NCI-H1694 (cell line): ENCODE measurements at regions not wholly inside any gene's neighbourhood (a gene's known extent, or its start where the extent isn't known, plus 50 kb on each side); places are given as distances from the start of the nearest gene placed in this dataset.

Experiments used
- DNase-seq: peaks from one replicate; lab custom pipeline; 2025; lab: John Stamatoyannopoulos, UW

- DNase-seq, result no peak
Measured at GRCh38 chr9:103789686-103790085, 304.4 kb upstream of the SMC2 start.

GRCh38 chr9:103798620-103799019, 295.5 kb upstream of the SMC2 start:
- no peak for DNase-seq

GRCh38 chr9:103799959-103800358, 294.1 kb upstream of the SMC2 start:
- no peak for DNase-seq

GRCh38 chr9:103802068-103802467, 292.0 kb upstream of the SMC2 start:
- no peak for DNase-seq

GRCh38 chr9:103803245-103803644, 290.9 kb upstream of the SMC2 start:
- no peak for DNase-seq

- DNase-seq, result no peak
Measured at GRCh38 chr9:103804077-103804735, 289.9 kb upstream of the SMC2 start.

- no peak for DNase-seq
Measured at GRCh38 chr9:103809745-103810144, 284.4 kb upstream of the SMC2 start.

- no peak for DNase-seq
Measured at GRCh38 chr9:103811462-103811861, 282.6 kb upstream of the SMC2 start.

- no peak for DNase-seq
Measured at GRCh38 chr9:103816146-103816545, 278.0 kb upstream of the SMC2 start.

- DNase-seq, result no peak
Measured at GRCh38 chr9:103819936-103820335, 274.2 kb upstream of the SMC2 start.

- no peak for DNase-seq
Measured at GRCh38 chr9:103821115-103821514, 273.0 kb upstream of the SMC2 start.

GRCh38 chr9:103837940-103838339, 256.2 kb upstream of the SMC2 start:
- DNase-seq, result no peak

- DNase-seq, result no peak
Measured at GRCh38 chr9:103839197-103839596, 254.9 kb upstream of the SMC2 start.

GRCh38 chr9:103867886-103868285, 226.2 kb upstream of the SMC2 start:
- DNase-seq, result no peak

GRCh38 chr9:103872811-103873210, 221.3 kb upstream of the SMC2 start:
- DNase-seq, result no peak

GRCh38 chr9:103881419-103881818, 212.7 kb upstream of the SMC2 start:
- DNase-seq, result no peak

- no peak for DNase-seq
Measured at GRCh38 chr9:103889989-103890388, 204.1 kb upstream of the SMC2 start.

GRCh38 chr9:103894184-103894583, 199.9 kb upstream of the SMC2 start:
- DNase-seq, result no peak

GRCh38 chr9:103898550-103898949, 195.6 kb upstream of the SMC2 start:
- no peak for DNase-seq

- no peak for DNase-seq
Measured at GRCh38 chr9:103899866-103900265, 194.2 kb upstream of the SMC2 start.

- DNase-seq, result no peak
Measured at GRCh38 chr9:103900466-103900865, 193.6 kb upstream of the SMC2 start.

- DNase-seq, result no peak
Measured at GRCh38 chr9:103902263-103902662, 191.8 kb upstream of the SMC2 start.

- no peak for DNase-seq
Measured at GRCh38 chr9:103904242-103904641, 189.9 kb upstream of the SMC2 start.

GRCh38 chr9:103913899-103914298, 180.2 kb upstream of the SMC2 start:
- DNase-seq, result no peak
